ENCODE measurements at regions not wholly inside any gene's neighbourhood (a gene's known extent, or its start where the extent isn't known, plus 50 kb on each side); places are given as distances from the start of the nearest gene placed in this dataset.

GRCh38 chr1:201710632-201711597 lies 118.0 kb upstream of the IPO9 start:
- H3K23me2 ChIP-seq (ENCODE audit: low read depth, low read length), result no peaks in the 10 kb centered on the region; the same call in 1 of the 2 replicates
- H3K4ac ChIP-seq (replicated peaks; ENCODE audit: insufficient read length, low read depth, low read length), result no peak overlapping the region
- H3K4me3 ChIP-seq (ENCODE audit: extremely low read depth in 1 of 4, insufficient read depth in 2 of 4, low read depth in 3 of 4, low read length in 4 of 4), result no peak overlapping the region
- no peaks in the 10 kb centered on the region for H3K27me3 ChIP-seq (replicated peaks in 1 of 4; ENCODE audit: control insufficient read depth in 3 of 4, extremely low read depth in 1 of 4, insufficient read depth in 3 of 4, low read length in 3 of 4)
- no peak overlapping the region for H3K27ac ChIP-seq (ENCODE audit: low read depth, low read length)
- no peak overlapping the region for H3K23ac ChIP-seq (ENCODE audit: insufficient read length)
- no peaks in the 10 kb centered on the region for H3K79me1 ChIP-seq (ENCODE audit: low read depth, low read length)
- no peak overlapping the region for H4K5ac ChIP-seq (ENCODE audit: insufficient read length, low read depth, low read length)
- WGBS, 2 experiments (ENCODE audit: extremely low coverage in 1 of 2, insufficient coverage in 1 of 2, insufficient read length in 1 of 2, insufficient replicate concordance in 2 of 2, low coverage in 1 of 2, low lambda C conversion rate in 2 of 2, missing lambda C conversion rate in 1 of 2), result 82% methylated on average over 8 of the region's 8 CpGs; no CpG with 5 or more reads in 1 of the 2 experiments
- H3K14ac ChIP-seq (ENCODE audit: insufficient read length), result no peak overlapping the region
- no peak overlapping the region for H4K8ac ChIP-seq (ENCODE audit: extremely low read depth, insufficient read depth, low read length)
- no peak overlapping the region for H2BK120ac ChIP-seq (replicated peaks; ENCODE audit: low read depth, low read length)
- no peak overlapping the region; a peak in 2 of 7 replicates for H3K9ac ChIP-seq (replicated peaks in 1 of 4; ENCODE audit: extremely low read depth in 1 of 4, low read depth in 3 of 4, low read length in 3 of 4)
- no peak overlapping the region for H2BK5ac ChIP-seq (ENCODE audit: low read depth, low read length)
- no peaks in the 10 kb centered on the region for H3K36me3 ChIP-seq (ENCODE audit: control insufficient read depth in 2 of 4, insufficient read depth in 4 of 4, low read length in 3 of 4)
- no peak overlapping the region for H3K56ac ChIP-seq (replicated peaks; ENCODE audit: insufficient read length, low read depth, low read length)
- peaks cover 0 to 2% of the 10 kb centered on the region in 2 experiments for H4K20me1 ChIP-seq (replicated peaks in 1 of 2; ENCODE audit: control insufficient read depth in 1 of 2, insufficient read depth in 2 of 2, low read length in 2 of 2)
- H2BK20ac ChIP-seq (ENCODE audit: low read length), result no peak overlapping the region
- FAIRE-seq (no peak), DNase-seq (ENCODE audit: low read depth in 1 of 2, low spot score in 2 of 2) (no peak)
- POLR2A ChIA-PET (ENCODE audit: partially characterized antibody), result no interaction called here
- H4K91ac ChIP-seq (replicated peaks; ENCODE audit: insufficient read length, low read length), result no peak overlapping the region
- no peaks in the 10 kb centered on the region for H3K79me2 ChIP-seq (ENCODE audit: control insufficient read depth in 1 of 2, insufficient read depth in 2 of 2, low read length in 2 of 2)
- H2AK5ac ChIP-seq (ENCODE audit: low read depth, low read length), result no peak overlapping the region
- H2BK12ac ChIP-seq (ENCODE audit: low read depth, low read length), result no peak overlapping the region
- H3K4me2 ChIP-seq (ENCODE audit: insufficient read depth in 1 of 2, low read depth in 2 of 2, low read length in 2 of 2), result no peak overlapping the region
- H3K18ac ChIP-seq (ENCODE audit: extremely low read depth, low read length), result no peak overlapping the region
- CTCF ChIA-PET (ENCODE audit: partially characterized antibody), result interaction anchor here (0.5 to 28.1 kb wide), 16 partner anchors 7 to 207 kb away, joined by 3 to 823 read pairs (median 19); no protein-coding TSS in a partner anchor
- TF ChIP-seq EZH2 (IDR thresholded peaks at IDR 0.05; ENCODE audit: low read depth, low read length, severe bottlenecking) (no peak), EGR1 (IDR thresholded peaks at IDR 0.05; ENCODE audit: borderline replicate concordance, low read depth, low read length) (no peak), CEBPB (IDR thresholded peaks at IDR 0.05; ENCODE audit: low read depth, low read length) (no peak), BRCA1 (IDR thresholded peaks at IDR 0.05; ENCODE audit: low read depth, low read length) (no peak), KDM1A (IDR thresholded peaks at IDR 0.05; ENCODE audit: borderline replicate concordance, low read length) (no peak)
- H2AFZ ChIP-seq (ENCODE audit: low read length), result no peak overlapping the region
- H3K4me1 ChIP-seq (replicated peaks in 1 of 4; ENCODE audit: control insufficient read depth in 3 of 4, insufficient read depth in 4 of 4, low read length in 3 of 4), result peaks cover 0 to 3% (median 2%) of the 10 kb centered on the region in 4 experiments; a peak in 4 of 7 replicates
- H2BK15ac ChIP-seq (ENCODE audit: low read length), result no peak overlapping the region
- no peaks in the 10 kb centered on the region for H3K9me3 ChIP-seq (ENCODE audit: insufficient read depth in 2 of 2, low read depth in 1 of 2, low read length in 1 of 2)

Data from H1 (cell line).